ENCODE measurements at regions not wholly inside any gene's neighbourhood (a gene's known extent, or its start where the extent isn't known, plus 50 kb on each side); places are given as distances from the start of the nearest gene placed in this dataset.

DNA sequence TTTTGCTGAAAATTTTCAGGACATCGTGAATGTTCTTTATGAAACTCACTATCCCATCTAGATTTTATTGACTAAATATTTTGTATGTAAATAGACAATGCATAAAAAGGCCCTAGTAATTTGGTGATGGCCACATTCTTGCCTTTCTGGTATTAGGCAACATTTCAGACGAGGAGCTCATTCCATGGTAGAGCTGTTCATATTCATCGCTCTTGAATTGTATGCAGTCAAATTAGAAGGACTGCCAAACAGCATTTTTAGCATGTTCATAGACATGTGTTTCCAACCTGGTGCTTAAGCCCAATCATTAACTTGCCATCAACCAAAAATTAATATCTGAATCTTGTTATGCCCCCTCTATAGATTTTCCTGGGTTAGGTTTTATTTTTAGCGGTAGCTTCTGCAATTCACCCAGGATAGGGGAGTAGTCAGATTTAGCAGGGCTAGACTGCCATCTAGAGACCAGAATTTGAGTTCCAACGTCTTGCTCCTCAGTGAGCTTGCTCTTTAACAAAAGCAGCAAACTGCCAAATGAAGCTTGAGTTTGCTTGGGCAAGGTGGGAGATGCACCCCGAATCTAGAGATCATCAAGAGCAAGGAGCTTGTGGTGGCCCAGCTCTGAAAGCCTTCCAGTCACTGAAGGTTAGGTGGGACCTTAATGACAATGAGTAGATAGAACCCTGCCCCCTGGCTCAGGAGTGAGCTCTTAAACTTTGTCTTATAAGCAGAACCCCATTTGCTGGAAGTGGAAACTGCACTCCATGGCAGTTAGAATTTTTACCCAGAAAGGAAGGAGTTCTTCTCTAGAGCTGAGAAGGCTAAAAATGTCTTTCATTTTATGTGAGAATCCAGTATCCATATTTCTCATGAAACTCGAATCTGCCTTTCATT is 456.2 kb downstream of the RASEF start:
- DNase-seq: peak; percentile 61
- in situ Hi-C loops (cut with MboI; ENCODE audit: low pct_unique_long_range_greater_than_20kb, low sequenced_read_pairs): no loop called here

DNA sequence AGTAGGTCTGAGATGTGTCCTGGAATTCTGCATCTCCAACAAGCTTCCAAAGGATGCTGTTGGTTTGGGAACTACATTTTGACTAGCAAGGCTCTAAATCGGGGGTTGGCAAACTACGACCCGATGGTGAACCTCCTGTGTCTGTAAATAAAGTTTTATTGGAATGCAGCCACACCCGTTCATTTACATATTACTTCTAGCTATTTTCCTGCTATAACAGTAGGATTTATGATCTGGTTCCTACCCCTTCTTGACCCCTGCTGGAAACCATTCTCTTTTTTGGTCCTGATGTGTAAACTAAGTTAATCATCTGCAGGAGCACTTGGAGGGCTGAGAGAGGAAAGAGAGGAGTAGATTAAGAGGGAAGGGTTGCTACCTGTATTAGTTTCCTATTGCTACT is 454.5 kb downstream of the RASEF start:
- in situ Hi-C loops (cut with MboI; ENCODE audit: low pct_unique_long_range_greater_than_20kb, low sequenced_read_pairs): no loop called here
- no peak for DNase-seq

DNA sequence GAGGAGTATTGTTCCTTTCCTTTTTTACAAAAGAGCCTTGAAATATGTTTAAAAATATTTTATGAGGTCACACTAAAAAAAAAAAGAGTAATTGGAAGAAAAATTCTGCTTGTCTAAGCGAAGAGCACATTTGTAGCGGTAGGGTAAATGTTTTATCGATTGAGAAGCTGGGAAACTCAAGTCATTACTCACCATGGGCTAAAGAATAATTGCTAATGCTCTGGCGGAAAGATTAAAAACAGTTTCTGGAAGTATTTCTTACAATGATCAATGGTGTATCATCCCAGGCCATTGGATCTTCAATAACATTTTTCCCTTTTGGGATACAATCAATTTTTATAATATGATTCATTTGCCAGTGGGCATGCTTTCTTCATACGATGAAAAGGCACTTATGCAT is 450.0 kb downstream of the RASEF start:
- no peak for DNase-seq
- in situ Hi-C loops (cut with MboI; ENCODE audit: low pct_unique_long_range_greater_than_20kb, low sequenced_read_pairs): no loop called here

GRCh38 chr9:82613498-82613897 is 449.4 kb downstream of the RASEF start:
- in situ Hi-C loops (cut with MboI; ENCODE audit: low pct_unique_long_range_greater_than_20kb, low sequenced_read_pairs): no loop called here
- no peak for DNase-seq

GRCh38 chr9:82616545-82616944 is 446.4 kb downstream of the RASEF start:
- DNase-seq: no peak
- in situ Hi-C loops (cut with MboI; ENCODE audit: low pct_unique_long_range_greater_than_20kb, low sequenced_read_pairs): no loop called here

DNA sequence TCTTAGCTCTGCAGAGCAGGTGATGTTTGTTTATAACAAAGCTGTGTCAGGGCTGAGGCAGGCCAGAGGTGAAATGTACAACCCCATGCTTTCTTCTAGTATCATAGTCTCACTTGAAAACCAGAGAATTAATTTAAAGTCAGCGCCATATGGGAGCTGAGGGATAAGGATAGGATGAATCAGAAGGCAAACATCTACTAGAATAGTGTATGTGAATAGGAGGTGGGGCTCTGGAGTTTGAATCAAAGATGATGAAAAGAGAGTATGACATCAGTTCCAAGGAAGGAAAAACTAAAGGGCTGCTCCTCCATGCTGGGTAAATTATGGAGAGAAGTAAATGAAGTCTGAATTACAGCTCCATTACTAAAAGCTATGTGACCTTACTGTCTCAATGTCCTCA is 441.5 kb downstream of the RASEF start:
- in situ Hi-C loops (cut with MboI; ENCODE audit: low pct_unique_long_range_greater_than_20kb, low sequenced_read_pairs): no loop called here
- DNase-seq: no peak

DNA sequence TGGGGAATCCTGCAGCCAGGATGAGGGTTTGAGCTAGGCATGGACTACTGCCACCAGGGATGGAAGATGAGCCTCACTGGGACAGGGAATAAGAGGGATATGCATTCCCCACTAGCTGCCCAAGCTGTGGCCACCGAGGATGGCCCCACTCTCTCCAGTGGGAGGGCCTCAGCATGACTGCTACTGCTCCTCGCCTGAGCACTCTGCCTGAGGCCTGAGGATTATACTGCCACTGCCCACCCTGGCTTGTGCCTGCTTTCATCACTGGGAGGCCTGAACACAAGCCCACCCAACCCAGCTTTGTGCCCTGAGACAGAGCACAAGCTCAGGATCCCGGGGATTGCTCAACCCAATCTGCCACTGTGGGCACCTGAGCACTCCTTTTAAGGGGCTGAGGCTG is 425.6 kb downstream of the RASEF start:
- no peak for DNase-seq
- in situ Hi-C loops (cut with MboI; ENCODE audit: low pct_unique_long_range_greater_than_20kb, low sequenced_read_pairs): no loop called here

DNA sequence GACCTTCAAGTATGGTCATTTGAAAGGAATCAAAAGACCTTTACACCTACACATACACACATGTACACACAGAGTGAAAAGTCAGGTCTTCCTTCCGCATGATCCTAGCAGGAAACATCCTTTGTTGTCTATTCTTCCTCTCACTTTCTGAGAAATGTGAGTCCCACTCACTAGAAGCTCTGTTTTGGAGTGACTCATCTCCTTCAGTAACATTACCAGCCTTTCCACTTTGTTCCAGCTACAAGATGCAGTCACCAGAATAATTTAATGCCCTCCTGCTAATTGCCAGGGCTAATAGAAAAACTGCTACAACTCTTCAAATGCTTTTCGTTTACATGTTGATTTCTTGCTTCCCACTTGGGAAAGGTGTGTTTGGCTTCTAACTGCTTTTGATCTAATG is 417.3 kb downstream of the RASEF start:
- in situ Hi-C loops (cut with MboI; ENCODE audit: low pct_unique_long_range_greater_than_20kb, low sequenced_read_pairs): no loop called here
- DNase-seq: no peak

- in situ Hi-C loops (cut with MboI; ENCODE audit: low pct_unique_long_range_greater_than_20kb, low sequenced_read_pairs): no loop called here
- no peak for DNase-seq
Observed at GRCh38 chr9:82650368-82650767, 412.6 kb downstream of the RASEF start.

DNA sequence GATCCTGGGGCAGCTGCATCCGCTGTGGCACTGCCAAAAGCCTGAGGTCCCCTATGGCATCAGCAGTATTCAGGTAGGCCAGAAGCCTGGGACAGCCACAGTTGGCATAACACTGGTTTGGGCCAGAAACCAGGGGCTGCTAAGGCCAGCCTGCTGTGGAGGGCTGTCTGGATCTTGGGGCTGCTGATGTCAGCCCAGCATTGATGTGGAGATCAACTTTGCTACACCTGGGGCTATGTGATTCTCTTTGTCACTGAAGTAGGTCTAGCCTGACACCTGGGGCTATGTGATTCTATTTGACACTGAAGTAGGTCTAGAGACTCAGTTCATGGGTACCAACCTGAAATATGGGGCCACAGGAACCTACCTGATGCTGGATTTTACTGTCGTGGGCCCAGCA is 411.5 kb downstream of the RASEF start:
- in situ Hi-C loops (cut with MboI; ENCODE audit: low pct_unique_long_range_greater_than_20kb, low sequenced_read_pairs): no loop called here
- no peak for DNase-seq

DNA sequence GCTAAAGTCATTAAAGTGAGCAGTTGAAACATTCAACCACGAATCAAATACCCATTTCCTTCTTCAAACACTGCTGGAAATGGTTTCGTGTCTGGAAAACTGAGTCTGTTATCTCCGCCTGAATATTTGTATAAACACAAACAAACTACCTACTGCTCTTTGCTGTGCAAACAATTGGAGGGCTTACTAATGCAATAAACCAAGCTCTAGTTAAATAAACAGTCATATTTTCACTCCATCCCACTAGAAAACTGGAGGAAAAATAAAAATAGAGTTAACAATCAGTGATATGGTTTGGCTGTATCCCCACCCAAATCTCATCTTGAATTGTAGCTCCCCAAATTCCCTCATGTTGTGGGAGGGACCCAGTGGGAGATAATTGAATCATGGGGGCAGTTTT is 397.6 kb downstream of the RASEF start:
- in situ Hi-C loops (cut with MboI; ENCODE audit: low pct_unique_long_range_greater_than_20kb, low sequenced_read_pairs): no loop called here

GRCh38 chr9:82668689-82669199 is 394.2 kb downstream of the RASEF start:
- in situ Hi-C loops (cut with MboI; ENCODE audit: low pct_unique_long_range_greater_than_20kb, low sequenced_read_pairs): no loop called here
- no peak for DNase-seq

More for the DNA sequence above, 397.6 kb downstream of the RASEF start:
- no peak for DNase-seq

- DNase-seq: no peak
- in situ Hi-C loops (cut with MboI; ENCODE audit: low pct_unique_long_range_greater_than_20kb, low sequenced_read_pairs): no loop called here
Observed at GRCh38 chr9:82670000-82670399, 392.9 kb downstream of the RASEF start.

DNA sequence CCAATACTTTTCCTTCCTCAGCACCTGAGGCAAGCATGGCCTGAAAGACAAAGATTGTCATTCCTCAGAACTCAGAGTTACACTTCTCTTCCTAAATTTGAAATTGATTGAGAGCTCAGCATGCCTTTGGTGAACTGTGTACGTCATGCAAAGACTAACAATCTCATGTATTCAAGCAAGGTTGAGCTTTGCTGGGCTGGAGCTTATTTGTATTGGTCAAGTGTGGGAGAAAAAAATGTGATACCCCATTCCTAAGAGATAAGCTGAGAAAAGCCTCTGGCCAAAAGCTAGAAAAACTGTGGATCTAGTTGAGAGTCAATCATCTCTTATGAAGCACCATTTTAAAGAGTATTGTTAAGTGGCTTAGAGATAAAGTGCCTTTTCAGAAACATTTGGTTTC is 392.2 kb downstream of the RASEF start:
- in situ Hi-C loops (cut with MboI; ENCODE audit: low pct_unique_long_range_greater_than_20kb, low sequenced_read_pairs): no loop called here
- DNase-seq: no peak

GRCh38 chr9:82673201-82673600 is 389.7 kb downstream of the RASEF start:
- DNase-seq: no peak
- in situ Hi-C loops (cut with MboI; ENCODE audit: low pct_unique_long_range_greater_than_20kb, low sequenced_read_pairs): no loop called here

- no peak for DNase-seq
- in situ Hi-C loops (cut with MboI; ENCODE audit: low pct_unique_long_range_greater_than_20kb, low sequenced_read_pairs): no loop called here
Observed at GRCh38 chr9:82673919-82674318, 389.0 kb downstream of the RASEF start.

- DNase-seq: no peak
- in situ Hi-C loops (cut with MboI; ENCODE audit: low pct_unique_long_range_greater_than_20kb, low sequenced_read_pairs): no loop called here
Observed at GRCh38 chr9:82675102-82675501, 387.8 kb downstream of the RASEF start.

DNA sequence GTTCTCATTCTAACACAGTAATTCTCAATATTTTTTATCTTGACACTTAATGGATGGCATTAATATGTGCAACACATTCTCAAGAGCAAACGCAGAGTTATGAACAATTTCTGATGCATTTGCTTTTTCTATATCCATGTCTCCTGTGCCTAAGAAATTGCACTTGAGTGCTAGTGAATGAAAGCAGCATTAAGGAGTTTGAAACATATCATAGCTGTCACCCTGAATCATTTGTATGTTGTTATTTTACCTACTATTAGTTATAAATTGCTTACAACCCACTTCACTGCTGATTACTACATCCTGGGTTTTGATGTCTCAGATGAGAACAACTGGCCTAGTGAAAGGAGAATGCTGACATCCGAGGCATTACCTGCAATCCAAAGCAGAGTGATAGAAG is 387.3 kb downstream of the RASEF start:
- in situ Hi-C loops (cut with MboI; ENCODE audit: low pct_unique_long_range_greater_than_20kb, low sequenced_read_pairs): no loop called here
- DNase-seq: no peak

- in situ Hi-C loops (cut with MboI; ENCODE audit: low pct_unique_long_range_greater_than_20kb, low sequenced_read_pairs): no loop called here
- no peak for DNase-seq
Observed at GRCh38 chr9:82677086-82677485, 385.9 kb downstream of the RASEF start.

DNA sequence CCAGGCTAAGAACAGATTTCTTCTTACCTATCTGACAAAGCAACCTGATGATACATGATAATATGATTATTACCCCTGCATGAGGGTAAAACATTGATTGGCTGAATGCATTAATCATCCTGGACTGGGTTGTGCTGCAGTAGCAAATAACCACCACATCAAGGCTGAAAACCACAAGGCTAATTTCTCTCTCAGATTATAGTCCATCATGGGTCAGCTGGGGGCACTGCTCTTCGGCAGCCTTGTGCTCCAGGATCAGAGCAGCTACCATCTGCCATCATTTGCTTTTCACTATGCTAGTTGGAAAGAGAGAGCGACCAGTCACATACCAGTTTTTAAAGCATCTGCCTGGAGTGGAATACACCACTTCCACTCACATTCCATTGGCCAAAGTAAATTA is 383.5 kb downstream of the RASEF start:
- in situ Hi-C loops (cut with MboI; ENCODE audit: low pct_unique_long_range_greater_than_20kb, low sequenced_read_pairs): no loop called here
- no peak for DNase-seq
